HG02610 (cell line): ENCODE measurements at regions not wholly inside any gene's neighbourhood (a gene's known extent, or its start where the extent isn't known, plus 50 kb on each side); places are given as distances from the start of the nearest gene placed in this dataset.

ENCODE experiments used
- ATAC-seq: cut with Tn5 transposase; IDR thresholded peaks from one replicate; pipeline ENCODE4 v1.9.1; 2021; ENCODE audit warnings: mild to moderate bottlenecking, moderate library complexity; ENCODE audit not compliant: unreplicated experiment

DNA sequence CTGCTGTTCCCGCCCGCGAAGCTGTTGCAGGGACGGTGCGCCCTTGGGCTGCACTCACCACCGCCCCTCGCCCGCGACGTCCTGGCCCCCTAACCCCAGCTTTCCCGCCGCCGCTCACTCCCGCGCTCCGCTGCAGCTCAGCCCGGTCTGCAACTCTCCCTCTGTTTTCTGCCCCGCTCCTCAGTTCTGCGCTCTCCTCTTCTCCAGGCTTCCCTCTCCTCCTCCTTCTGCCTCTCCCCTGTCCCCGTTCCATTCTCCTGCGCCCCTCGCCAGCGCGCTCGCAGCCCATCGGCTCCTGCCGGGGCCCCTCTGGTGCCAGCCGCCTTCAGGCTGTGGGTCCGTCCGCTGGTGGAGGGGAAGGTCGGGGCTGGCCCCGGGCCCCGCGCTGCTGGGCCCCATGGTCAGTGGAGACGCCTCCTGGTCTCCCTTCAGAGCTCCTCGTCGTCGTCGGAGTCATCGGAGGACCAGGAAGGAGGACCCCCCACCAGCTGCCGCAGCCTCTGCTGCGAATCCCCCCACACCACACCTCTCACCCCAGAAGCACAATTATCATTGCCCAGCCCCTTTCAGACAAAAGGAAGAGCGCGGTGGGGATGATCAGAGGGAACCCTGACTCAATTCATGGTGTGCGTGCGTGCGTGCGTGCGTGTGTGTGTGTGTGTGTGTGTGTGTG is 223.2 kb upstream of the FOXF1 start:
- ATAC-seq = no peak

DNA sequence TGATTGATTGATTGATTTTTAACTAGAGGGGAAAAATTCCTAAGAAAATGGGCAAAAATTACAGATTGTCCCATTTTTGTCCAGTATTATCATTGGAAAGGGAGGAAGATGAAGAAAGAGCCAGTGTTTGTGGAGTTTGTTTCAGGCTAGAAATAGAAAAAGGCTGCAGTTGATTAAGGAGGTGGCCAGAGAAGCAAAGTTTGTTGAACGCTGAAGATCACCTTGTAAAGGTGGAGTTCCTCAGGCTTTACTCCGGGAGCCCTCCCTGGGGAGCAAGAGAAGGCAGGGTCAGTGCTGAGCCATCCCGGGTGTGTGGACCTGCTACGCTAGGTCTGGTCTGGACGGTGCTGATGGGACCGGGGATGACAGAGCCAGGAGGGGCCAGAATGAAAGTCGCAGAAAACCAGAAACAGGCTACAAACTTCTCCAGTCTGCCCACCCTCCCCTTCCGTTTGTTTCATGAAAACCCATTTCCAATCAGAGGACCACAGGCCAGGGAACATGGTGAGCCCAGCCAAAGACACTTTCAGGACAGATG is 222.6 kb upstream of the FOXF1 start:
- ATAC-seq = no peak

DNA sequence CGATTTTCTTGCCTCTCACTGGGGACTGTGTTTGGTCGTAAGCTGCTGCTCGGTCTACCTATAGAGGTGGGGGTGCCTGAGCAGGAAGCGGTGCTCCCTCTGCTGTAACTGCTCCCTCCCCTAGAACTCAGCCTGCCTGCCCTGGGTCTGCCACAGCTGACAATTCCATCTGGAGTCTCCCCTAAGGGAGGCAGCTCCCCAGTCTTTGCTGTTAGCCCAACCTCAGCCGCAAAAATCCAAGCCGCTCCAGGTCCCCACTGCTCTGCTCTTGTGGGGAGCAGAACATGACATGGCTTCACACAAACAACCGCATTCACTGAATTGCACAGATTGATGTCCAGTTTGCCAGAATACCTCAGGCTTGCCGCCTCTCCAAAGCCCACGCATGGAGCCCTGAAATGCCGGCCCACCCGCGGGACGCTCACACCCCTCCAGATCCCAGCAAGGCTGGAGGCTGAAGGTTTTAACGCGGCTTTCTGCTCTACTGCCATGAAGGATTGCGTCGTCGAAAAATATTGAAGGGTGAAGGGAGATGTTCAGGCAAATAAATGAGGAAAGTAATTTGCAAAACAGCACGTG is 221.5 kb upstream of the FOXF1 start:
- ATAC-seq = no peak

DNA sequence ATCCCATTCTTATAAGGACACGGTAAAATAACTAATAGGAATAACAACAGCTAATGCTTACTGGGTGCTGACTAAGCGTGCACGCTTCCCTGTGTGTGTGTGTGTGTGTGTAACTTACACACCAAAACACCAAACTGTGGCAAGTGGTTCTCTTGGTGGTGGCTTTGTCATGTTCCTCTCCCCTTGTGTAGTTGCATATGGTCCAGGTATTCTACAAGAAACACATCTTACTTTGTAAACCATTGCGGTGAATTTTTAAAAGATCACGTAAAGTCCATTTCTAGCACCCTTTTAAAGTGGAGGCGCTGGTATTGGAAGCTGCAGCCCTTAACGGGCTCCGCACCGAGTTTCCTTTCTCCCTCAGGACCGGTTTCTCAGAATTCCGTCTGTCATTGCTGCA is 221.0 kb upstream of the FOXF1 start:
- ATAC-seq = no peak

DNA sequence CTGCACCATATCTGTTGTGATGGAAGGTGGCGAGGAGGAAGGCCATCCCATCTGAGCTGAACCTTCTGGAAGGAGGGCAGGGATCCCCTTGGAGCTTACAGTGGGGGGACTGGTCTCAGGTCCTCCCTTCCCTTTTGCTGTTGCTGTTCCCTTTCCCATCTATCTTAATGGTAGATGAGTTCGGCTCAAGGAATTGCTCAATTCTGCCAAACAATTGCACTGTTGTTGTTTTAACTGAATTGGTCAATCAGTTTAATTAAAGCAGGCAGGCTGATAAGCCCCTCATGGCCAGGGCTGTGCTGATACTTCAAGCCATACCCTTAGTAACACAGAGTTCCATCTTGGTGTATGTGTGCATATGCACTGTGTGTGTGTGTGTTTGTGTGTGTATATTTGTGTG is 220.4 kb upstream of the FOXF1 start:
- no peak for ATAC-seq

DNA sequence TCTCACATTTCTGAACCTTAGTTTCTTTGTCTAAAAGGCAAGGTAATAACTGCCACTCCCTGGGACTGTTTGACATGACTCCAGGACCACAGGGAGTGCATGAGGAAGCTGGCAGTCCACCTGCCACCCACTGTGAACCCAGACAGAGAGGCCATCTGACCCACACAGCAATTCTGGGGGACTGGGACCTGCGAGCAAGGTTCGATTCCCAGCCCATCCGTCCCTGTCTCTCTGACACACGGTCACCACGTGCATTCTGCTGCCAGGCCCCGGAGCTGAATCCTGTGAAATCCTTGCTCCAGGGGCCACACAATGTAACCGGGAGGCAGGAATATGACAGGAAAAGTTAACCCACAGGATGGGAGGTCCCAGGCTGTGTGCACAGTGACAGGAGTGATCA is 218.8 kb upstream of the FOXF1 start:
- ATAC-seq = no peak

DNA sequence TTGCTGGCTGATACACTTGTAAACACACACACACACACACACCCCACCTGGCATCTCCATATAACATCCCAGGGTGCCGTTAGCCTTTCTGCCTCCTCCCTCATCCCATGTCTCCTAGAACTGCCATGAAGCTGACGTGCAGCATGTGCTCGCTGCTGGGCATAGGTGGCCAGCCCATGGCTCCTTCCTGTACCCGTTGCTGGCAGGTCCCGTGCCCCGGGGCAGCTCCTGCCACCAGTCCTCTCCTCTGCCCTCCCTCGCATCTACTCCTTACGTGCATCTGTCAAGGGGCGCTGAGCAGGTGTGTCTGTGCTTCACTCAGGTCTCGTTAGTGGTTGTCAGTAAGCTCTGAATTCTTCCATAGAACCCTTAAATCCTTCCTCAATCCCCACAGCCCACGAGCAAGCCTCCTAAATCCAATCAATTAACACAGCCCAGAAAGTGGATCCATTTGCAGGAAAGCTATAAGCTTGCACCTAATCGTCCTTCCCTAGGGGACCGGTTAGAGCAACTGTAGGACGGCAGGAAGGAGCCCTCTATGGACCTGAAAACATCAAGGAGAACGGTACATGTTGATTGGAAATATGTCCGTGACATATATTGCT is 218.1 kb upstream of the FOXF1 start:
- ATAC-seq = no peak

DNA sequence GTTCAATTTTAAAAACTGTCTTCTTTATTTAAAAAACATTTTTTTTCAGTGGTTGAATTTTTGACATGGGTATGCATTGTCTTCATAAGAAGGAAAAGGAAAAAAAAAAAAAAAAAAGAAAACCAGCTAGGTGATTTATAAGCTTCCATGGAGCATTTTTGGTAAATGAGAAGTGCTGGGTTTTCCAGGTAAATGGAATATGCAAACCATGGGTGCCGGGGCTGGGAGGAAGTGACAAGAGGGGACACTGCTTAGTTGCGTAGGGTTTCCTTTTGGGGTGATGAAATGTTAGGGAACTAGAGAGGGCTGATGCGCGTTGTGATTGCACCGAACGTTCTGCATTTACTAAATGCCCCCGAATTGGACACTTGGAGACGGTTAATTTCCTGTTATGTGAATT is 217.4 kb upstream of the FOXF1 start:
- no peak for ATAC-seq

DNA sequence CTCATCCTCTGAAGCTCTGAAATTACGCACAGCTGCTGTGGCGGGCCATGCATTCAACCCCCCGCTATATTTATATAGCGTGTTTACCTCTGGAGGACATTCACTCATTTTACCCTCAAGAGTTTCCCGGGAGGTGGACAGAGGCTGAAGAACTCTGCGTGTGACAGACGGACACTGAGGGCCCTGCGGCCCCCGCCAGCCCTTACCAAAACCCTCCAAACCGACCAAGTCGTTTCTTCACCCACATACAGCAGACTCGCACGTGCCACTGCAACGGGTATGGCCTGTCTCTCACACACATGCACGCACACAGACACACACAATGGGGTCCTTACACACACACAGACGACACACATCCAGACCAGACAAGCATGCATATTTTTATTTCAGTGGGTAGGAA is 216.4 kb upstream of the FOXF1 start:
- no peak for ATAC-seq

DNA sequence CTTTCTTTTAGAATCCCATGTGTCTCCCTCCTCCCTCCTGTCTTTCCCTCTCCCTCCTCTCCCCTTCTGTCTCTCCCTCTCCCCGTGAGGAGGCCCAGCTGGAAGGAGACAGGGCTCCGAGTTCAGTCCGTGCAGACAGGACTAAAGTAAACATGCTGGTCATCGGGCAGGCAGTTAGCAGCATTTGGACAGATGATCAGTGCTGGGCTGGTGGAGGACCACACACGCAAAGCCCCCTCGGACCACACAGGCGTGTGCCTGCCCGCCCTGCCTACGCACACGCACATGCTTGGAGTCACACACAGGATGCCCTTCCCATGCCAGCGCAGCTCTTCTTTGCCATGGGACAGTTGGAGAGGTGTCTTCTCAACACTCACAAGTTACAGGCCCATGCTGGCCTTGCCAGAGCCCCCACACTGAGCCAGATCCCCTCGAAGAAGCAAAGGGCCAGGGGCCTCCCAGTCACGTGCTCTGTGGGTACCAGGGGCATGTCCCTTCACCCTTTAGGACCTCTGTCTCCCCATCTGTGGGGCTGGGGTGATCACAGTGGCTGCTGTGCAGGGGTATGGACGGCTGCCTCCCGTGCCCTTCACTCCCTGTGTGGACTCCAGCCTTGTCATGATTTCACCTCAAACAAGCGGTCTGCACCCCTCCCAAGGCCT is 215.7 kb upstream of the FOXF1 start:
- no peak for ATAC-seq

DNA sequence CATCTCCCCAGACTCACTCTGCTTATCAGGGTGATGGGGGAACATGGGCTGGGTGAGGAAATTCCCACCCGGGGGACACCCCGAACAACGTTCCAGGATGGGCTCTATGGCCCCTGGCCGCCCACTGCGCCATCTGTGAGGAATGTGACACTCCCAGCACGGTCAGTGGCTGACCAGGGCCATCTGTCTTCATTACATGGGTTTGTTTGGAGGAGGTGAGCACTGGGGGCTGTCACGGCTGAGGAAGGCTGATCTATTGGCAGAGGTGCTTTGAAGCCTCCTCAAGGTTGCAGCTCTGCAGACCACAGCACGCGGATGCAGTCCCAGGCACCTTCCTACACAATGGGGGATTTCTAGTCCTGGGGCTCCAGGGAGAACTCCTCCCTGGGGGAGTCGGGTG is 214.1 kb upstream of the FOXF1 start:
- no peak for ATAC-seq

DNA sequence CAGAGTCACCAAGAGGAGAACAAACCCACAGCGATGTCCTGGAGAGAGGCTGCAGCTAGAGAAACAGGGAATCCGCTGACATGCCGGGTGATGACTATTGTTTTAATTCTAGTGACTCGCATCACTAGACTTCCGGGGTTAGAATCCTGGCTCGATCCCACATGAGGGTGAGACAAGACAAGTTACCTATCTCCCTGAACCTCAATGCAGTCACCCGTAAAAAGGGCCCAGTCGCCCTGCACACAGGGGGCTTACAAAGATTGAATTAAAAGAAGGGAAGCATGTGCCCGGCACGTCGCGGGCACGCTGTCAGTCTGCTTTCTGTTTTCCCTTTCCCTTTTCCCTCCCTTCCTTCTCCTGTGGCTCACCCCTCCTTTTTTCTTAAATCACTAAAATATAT is 212.9 kb upstream of the FOXF1 start:
- ATAC-seq = no peak

DNA sequence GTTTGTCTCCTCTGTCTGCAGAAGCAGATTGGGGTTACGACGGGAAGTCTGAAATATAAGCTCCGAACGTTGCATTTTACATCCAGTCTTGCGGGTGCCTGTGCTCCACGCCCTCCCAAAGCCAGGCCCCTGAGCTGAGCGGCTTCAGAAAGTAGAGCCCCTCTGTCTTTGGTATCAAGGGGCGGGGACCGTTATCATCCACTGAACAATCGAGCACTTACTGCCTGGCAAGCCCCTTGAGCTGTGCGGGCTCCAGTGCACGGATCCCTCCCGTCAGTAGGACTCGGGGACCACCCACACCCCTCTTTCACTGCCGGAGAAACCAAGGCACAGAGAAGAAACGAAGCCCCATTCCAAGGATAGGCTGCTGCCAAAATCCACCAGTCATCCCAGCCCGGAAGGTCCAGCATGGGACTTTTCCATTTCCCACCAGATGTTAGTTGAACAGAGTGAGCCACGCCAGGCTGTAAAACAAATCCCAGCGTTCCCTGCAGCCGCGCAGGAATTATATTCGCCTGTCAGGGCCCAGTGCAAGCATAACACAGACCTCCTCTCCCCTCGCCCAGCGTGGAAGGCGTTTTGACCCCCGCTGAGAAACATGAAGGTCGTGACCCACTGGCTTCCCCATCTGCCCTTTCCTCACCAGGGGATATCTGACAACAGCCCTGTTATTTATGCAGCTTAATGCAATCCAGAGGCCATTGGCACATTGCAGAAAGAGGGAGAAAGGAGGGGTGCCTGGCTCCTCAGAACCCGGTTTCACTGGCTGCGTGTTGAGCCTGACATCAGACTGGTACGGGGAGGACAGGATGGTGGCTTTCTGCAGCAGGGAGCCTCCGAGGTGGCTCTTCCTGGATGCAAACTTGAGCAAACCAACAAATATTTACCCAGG is 212.2 kb upstream of the FOXF1 start:
- ATAC-seq = no peak

DNA sequence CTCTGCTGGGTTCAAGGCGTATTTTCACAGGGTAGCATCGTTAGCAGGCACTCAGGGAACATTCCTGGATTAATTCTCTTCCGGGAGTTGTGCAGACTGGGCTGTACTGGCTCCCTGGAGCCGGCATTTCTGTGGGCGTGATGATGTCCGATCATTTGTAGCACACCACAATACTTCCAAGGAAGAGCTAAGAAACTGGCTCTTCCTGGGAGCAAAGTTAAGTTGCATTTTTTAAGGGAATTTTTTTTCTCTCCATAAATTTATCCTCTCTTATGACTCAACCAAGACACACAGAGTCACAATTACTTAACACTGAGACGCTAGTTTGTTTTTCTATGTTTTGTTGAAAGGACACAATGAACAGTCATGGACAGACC is 211.6 kb upstream of the FOXF1 start:
- no peak for ATAC-seq

DNA sequence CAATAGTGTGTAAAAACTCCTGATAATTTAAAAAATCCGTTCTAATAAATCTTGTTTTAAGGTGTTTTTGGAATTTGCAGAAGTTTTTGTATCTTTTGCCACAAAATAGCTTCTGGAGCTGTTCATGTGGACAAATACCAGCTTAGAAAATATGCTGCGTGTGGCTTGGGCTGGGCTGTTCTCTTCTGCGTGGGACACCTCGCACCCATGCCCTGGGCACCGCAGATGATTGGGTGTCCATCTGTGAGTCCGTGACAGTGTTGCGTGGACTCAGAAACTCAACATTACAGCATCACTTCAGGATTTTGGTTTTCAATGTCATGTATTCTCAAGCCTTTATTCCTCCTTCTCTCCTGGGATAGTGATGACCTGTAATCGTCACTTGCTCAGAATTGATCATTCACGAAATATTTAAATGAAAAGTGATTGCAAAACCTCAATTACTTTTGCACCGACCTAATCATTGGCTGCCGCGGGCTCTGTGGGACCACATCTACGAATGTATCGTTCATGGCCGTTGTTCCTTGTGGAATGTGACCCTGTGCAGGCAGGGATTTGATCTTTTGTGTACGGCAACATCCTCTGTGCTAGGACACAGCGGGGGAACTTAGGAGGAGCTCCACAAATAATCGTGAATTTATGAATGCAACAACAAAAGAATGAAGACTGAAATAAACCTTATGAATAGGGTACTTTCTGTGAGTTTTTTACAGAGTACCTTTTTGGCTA is 210.3 kb upstream of the FOXF1 start:
- ATAC-seq = no peak

DNA sequence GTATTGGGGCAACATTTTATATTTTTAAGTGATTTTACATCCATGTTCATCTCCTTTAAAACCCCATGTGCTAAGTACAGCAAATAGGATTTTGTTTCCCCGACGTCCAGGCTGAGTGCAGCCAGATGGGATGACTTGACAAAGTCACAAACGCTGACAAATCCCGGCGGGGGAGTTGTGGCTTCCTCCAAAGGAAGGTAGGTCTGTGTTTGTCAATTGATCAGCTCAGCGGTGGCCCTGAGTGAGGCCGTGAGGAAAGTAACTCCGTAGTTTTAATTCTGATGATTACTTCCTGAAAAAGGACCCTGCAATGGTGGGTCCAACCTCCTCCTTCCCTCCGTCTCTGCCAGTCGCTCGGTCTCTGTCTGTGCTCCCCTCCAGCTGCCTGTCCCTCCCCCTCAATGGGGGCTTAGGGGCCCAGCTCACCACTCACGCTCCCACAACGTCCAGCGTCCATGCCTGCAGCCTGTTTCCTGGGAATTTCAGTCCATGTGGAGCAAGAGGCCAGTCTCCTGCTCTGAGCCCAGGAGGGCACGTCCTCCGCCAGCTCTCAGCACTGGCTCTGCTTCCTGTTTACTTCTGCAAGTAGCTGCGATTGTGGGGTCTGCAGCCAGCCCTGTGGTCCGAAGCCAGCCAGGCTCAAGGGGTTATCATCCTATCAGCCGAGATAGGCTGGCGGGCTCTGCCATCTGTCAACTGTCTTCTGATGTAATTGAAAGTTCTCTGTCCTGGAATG is 209.4 kb upstream of the FOXF1 start:
- no peak for ATAC-seq

DNA sequence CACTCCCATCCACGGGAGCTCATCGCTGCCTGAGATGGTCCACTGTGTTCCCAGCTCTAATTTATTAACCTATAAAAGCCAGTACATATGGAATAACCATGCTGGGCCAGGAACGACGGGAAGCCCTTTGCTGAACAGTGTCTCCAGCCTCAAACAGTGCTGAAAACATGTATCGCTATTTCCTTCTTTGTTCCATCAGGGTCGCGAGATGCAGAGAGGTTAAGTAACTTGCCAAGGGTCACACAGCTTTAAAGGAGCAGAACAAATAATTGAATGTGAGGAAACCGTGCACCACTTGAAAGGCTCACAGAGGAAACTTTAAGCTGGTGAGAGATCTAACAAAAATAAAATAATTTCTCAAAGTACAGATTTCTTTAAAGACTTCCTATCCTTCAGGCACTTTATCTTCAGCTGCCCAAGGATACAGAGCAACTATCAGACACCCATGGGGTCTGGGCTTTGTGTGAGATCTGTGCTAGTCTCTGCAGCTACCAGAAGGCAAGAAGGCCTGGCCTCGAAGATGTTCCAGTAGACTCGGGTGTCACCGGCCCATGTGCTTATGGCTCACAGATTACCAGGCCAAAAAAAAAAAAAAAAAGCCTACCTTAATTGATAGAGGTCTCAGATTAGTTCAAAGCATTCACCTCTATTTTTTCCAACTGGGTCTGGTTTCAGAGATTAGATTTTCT is 207.8 kb upstream of the FOXF1 start:
- ATAC-seq = no peak

DNA sequence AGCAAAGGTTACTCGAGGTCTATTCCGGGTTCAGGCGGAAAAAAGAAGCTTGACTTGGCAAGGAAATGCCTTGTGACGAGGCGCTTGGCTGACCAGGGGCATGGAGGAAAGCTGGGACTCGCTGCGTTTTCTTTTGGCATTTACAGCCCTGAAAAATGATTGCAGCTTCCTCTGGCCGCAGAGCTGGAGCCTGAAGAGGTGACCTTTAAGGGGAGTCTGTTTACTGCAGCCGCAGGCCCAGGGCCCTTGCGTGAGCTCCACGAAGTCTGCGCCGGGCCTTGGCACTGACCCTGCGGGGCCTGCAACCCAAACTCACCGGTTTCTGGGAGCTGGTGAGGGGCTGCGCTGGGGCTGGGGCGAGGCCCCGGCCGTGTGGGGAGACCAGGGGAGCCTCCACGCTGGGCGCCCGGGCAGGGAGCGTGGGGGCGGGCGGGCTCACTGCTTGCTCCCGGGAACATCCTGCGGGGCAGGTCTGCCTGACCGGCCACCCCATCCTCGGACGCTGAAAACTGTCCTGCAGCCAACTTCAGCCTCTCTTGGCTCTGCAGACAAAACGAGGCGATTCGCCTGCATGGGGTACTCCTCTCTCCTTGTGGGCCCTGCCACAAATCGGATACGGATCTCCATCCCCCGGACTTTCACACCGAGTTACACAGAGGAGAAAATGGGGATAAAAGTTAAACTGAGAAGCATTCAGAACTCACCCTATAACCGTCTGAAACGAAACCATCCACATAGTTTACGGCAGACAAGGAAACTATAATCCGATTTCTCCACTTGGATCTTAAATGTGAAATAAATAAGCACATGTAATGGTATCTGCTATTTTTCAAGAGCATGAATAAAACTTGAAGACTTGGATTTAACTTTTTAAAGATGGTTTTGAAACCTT is 206.3 kb upstream of the FOXF1 start:
- no peak for ATAC-seq
